GOT3 (cell line): ENCODE measurements at regions not wholly inside any gene's neighbourhood (a gene's known extent, or its start where the extent isn't known, plus 50 kb on each side); places are given as distances from the start of the nearest gene placed in this dataset.

Experiments used
- DNase-seq: peaks from one replicate; lab custom pipeline; 2025; ENCODE audit warnings: mixed read lengths; lab: John Stamatoyannopoulos, UW

DNA sequence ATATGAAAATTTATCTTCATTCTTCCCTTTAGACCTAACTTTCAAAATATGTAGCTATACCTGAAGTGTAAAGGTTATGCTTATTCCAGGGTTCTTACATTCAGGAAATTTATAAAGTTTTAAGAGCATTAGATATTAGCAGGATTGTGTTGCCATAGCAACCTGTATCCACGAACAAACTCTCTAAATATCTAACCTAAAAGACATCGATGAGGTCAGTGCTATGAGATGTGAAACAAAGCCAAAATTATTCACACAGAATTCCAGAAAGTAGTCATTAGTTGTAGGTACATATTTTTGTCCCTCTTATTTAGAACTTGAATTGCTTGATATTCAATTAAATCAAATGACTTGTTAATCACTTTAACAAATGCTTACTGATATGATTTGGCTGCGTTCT, 705.3 kb downstream of the SOCS6 start:
- DNase-seq, result no peak

DNA sequence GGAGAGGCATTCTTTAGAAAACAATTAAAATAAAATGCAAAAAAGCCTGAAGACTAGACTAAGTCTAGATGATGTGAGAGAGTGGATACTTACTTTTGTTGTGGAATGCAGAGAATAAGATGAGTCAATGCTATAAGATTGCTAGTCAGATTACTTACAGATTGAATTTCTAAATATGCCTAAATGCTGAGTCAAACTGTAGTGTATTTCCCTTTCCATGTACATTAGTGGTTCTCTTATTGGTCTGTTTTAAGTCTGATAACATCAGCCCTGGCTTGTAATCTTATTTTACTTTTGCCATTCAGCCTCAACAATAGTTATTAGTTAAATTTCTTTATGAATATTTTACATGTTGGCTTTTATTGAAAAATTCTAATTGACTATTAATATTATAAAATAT, 702.7 kb downstream of the SOCS6 start:
- DNase-seq, result no peak

DNA sequence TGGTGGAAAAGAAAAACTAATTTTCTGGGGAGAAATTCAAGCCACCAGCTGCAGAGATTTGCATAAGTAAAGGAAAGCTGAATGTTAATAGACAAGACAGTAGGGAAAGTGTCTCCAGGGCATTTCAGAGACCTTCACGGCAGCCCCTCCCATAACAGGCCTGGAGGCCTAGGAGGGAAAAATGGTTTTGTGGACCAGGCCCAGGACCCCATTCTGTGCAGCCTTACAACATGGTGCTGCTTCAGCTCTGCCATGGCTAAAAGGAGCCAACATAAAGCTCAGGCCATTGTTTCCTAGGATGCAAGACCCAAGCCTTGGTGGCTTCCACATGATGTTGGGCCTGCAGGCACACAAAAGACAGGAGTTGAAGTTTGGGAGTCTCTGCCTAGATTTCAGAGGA, 697.1 kb downstream of the SOCS6 start:
- no peak for DNase-seq

DNA sequence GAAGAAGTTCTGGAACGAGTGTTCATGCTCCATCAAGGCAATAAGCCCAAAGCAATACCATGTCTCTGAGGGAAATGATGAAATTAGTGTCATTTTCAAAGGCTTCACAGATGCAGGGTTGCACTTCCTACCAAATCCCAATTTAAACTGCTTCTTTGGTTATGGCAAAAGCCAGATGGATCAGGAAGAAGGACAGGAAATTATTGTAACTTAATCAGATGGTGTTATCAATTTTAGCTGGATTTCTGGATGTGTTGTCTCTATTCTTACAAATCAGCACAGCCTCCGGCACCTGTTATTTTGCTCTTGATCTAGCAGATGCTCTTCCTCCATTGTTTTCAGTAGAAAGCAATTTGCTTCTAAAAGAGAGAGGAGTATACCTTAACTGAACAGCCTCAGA, 693.4 kb downstream of the SOCS6 start:
- DNase-seq, result no peak

DNA sequence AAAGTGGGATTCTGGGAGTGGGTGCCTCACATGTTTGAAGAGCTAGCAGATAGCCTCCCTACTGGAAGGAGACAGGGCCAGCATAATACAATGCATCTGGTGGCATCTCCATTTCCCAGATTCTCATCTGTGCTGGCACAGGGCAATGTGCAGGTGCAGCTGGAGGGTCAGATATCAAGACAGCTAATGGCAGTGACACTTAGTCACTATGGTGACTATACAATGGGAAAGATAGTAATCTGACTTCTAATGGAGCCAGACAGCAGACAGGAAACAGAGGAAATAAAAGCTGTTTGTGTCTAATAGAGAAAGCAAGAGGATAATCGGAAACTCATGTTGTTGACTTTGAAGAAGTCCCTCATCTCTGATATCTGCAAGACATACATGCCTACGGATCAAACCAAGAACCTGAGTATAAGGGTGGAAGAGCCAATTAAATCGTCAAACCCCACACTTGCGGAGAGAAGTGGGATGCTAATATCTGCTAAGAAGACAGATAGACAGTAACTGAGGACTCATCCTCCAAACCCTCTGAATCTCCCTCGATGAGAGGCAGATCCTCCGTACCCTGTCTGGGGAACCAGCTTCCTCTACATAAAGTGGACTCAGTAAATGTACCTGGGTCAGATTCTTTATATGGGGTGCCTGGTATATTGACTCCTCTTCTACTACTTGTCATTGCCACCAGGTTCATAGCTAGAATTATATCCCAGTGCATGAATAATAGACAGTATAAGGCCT, 692.7 kb downstream of the SOCS6 start:
- no peak for DNase-seq

DNA sequence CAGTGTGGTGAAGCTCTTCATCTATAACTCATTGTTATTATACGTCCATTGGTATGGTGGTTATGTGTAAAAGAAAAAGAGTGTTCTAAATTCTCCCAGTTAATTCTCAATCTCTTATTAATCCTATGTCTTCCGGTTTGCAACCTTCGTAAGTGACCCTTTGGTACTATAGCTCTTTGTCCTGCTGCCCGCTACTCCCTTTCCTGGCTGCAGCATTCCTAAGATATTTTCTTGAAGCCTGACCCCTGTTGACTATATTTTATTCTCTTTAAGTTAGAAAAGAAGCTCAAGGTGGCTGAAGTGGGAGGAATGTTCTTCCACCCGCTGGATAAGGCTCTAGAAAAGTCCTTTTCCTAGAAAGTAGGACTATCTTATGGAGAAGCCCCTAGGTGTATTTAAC, 684.8 kb downstream of the SOCS6 start:
- no peak for DNase-seq

DNA sequence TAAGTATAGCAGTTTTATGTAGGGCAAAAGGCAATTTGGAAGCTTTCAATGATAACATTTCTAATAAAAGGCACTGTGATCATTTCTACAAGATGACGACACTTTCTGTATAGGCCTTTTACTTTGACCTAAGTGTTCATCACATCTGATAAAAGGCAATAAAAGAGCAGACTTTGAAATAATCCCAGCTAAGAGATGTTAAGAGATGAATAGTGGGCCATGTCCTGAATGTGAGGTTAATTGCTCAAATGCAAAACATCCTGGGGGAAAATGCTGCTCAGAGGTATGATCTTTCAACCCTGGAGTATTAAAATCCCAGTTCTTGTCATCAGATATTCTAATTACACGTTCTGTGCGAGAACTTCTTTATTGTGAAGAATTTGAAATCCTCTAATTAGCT, 677.6 kb downstream of the SOCS6 start:
- DNase-seq, result no peak

DNA sequence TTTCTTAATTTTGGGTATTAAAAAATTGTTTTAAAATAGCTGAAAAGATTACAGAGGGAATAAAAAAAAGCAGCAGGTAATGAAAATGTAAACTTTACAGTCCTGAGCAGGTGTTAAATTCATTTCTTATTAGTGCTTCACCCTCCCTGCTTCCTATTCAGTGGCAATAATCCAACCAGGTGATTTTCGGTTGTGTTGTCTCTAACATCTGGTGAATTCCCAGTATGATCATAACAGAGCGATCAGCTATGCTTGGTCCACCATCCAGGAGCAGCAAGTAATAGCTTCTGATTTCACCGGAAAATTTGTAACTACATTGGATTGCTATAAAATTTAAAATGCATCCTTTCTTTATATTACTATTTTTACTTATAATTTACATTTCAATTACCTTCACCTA, 673.1 kb downstream of the SOCS6 start:
- no peak for DNase-seq

DNA sequence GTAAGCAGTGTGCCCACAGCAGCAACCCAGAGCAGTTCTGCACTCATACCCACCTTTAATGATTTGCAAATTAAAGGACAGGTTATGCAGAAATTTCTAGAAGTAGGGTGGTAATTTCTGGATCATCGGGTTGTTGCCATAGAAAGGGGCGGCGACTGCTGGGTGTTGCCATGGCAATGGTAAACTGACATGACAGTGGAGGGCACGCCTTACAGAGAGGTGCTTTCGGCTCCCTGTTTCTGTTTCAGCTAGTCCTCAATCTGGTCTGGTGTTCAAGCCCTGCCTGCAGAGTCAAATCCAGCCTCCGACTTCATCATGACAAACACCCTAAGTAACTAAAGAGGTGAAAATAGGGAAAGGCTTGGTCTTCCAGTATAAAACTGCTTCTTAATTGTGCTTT, 667.7 kb downstream of the SOCS6 start:
- DNase-seq, result no peak

DNA sequence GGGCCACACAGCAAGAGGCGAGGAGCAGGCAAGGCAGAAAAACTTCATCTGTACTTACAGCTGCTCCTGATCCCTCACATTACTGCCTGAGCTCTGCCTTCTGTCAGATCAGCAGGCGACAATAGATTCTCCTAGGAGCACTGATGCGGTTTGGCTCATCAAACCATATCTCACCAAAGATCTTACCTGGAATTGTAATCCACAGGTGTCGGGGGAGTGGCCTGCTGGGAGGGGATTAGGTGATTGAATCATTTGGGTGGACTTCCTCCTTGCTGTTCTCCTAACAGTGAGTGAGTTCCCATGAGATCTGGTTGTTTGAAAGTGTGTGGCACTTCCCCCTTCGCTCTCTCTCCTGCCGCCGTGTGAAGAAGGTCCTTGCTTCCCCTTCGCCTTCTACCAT, 647.3 kb downstream of the SOCS6 start:
- DNase-seq, result no peak

DNA sequence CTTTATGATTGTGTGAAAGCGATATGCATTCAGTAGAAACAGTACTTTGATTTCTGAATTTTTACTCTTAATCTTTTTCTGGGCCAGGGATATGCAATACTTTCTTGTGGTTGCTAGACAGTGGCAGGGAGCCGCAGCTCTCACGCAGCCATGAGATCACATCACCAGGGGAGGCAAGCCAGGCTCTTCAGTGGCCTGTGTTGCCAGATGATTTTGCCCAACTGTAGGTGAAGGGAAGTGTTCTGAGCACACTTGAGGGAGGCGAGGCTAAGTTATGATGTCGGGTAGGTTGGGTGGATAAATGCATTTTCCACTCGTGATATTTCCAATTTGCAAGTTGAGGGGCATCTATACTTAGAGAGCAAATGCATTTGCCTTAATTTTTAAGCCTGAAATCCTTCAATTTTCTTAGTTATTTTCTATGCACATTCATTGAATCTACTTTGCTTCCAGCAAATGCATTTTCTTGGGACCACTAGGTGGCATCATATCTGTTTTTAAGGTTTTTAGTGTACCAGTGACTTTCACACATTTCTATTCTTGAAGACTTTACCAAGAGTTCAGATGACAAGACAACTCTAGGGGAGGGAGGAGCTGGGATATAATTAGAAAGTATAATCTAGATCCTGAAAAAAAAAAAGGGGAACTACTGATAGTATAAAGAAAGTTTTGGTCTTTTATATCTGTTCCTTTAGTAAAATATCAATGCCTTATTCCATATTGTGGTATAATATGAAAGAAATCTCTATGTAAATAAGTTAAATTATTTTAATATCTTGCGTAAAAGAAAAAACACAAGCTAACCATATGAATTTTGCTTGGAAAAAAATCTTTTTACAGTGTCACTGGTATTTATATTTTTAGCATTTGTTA, 643.3 kb downstream of the SOCS6 start:
- no peak for DNase-seq

DNA sequence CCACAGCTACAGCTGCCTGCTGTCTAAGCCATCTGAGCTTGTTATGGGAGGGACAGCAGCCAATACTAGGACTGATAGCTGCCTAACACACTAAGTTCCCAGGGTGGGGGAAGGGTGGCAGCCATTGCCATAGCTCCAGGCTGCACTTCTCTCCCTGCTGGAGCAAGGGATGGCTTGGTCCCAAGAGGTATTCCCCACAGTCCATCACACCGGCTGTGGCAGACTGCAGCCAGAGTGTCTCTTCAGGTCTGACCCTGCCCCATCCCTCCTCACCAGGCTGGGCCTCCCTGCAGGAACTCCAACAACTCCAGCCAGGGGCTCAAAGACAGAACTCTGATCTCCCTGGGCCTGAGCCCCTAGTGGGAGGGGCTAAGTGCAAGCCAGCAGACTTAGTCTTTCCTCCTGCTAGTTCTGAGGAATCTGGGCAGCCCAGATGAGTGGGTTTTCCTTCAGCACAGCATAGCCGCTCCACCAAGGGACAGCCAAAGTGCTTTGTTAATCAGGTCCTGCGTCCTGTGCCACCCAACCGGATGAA, 632.1 kb downstream of the SOCS6 start:
- no peak for DNase-seq

DNA sequence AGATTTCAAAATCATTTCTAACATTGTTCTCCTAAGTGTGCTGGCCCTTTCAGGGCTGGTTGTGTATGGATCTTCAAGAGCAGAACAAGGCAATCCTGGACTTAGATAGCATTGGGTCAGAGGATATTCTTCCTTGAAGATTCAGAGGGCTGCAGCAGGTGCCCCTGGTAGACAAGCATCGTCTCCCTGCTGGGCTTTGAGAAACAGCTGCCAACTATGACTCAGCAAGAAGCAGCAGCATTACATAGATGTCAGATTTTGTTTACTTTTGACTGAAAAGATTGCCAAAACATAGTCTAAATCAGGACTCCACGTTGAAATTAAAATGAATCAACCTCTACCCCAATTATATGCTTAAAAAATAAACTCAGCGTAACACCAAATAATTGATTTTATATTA, 618.8 kb downstream of the SOCS6 start:
- DNase-seq, result no peak

DNA sequence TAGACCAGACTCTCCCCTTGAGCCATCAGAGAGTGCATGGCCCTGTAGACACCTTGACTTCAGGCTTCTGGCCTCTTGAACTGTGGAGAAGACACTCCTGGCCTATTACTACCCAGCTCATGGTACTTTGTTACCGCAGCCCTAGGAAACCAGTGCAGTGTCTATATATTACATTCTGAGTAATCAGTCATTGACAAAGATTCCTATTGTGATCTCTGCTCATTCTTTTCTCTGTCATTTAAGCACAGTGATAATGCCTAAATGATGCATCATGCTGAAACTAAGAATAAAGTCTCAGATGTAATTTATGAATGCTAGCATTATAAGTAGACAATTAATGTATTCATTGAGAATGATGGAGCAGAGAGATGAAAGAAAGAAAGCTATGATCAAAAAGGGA, 603.5 kb downstream of the SOCS6 start:
- DNase-seq, result no peak

DNA sequence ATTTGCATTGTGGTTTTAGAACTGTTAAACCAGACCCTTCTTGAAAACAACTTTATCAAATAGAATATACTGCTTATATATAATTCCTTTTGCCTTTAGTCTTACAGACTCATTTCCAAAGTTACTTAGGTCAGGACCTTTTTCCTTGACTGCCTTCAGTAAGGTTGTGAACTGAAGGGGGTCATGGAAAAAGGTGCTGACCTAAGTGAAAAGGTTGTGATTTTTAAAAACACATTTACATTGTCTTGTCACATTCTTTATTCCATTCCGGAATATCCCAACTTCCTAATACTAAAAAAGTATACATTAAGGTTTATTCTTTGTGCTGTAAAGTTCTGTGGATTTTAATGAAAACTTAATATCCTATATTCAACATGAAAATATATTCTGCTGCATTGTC, 581.4 kb downstream of the SOCS6 start:
- no peak for DNase-seq

DNA sequence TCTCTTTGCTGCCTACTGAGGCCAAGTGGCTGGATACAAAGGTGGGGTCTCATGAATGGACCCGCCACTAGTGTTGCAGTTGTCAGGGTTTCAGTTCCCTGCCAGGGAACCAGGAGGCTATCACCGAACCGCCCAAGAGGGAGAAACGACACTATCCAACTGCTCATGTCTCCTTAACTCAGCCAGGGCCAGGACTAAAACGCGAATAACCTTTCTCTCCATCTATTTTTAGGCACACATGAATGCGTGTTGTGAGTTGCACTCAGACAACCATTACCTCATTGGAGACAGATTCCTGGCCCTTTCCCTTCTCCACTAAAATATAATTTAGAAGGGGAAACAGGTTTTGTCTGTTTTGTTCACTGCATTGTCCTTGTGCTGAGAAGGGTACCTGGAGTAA, 559.5 kb downstream of the SOCS6 start:
- DNase-seq, result no peak

DNA sequence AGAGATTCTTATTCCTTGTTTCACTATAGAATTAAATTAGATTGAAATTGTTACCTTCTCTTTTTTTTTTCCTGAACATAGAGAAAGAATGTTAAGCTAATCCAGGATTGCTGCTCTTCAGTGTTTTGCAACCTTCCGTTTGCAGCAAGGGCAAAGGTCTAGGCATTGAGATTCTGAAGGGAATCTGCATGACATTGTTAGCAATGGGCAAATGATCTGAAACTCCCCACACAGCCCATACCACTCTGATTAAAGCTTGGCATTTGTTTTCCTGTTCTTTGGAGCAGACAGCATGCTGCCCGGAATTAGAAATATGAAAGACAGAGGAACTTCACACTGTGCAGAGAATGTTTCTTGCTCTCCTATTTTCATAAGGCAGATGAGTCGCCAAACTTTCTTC, 551.8 kb downstream of the SOCS6 start:
- DNase-seq, result no peak

DNA sequence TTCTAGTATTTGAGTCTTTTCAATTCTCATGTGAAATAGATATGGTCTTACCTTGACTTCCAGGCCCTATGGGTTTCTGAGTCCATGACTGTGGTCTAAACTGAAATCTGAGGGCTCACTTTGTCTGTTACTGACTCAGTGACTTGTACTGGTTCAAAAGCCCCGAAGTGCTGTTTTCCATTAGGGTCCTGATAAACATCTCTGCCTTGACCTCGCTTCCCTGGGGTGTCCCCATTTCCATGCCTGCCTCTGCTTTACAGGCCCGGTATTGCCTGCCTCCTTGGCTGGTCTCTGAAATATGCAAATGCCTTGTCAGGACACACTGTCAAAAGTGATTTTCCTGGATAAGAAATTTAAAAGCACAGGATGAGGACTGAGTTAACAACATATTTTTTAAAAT, 538.8 kb downstream of the SOCS6 start:
- no peak for DNase-seq

DNA sequence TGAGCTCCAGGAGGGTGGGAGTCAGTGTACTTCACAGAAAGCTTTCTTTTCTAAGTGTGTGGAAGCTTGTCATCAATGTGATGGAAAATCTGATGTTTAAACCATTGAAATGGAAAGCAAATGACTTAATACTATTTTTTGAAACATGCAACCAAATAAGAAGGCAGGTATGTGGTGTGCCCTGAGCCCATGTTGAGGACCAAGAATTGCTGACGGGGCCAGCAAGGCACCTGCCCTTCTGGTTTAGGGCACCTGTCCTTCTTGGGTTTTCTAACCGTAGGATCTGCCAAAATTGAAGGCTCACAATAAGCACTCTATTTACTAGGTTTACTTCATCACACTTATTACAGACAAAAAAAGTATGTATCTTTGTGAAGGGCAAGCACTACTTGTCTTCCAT, 537.7 kb downstream of the SOCS6 start:
- no peak for DNase-seq

DNA sequence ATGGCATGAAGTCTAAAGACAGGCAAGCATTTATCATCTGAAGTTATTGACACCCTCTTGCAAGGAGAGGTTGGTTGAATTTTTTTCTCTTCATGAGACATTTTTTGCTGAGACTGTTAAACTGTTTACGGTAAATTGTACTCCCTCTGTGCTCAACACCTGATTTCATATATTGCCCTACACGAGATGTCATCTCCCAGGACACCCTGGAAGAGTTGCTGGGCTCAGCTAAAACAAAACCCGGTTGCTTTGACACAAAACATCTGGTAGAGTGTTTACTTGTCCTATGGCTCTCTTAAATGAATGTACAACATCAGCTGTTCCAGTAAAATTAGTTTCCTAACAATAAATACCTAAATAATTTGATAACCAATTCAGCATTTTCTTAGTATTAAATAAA, 533.8 kb downstream of the SOCS6 start:
- DNase-seq, result no peak

DNA sequence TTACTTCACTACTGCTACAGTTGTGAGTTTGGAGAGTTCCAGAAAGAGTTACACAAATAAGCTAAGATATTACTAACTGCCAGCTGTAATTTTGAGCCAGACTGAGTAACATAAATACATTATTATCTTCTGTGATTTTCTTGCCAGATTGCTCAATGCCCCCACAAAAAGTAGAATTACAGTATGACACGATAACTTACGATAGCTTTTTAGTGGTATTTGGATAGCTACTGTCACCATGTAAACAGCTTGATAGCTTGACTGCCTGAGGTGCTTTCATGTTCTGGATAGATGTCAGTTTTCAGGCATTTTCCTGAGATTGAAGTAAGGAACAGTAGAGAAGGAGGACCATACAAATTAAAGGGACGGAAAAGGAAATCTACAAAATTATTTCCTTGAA, 533.3 kb downstream of the SOCS6 start:
- DNase-seq, result no peak

DNA sequence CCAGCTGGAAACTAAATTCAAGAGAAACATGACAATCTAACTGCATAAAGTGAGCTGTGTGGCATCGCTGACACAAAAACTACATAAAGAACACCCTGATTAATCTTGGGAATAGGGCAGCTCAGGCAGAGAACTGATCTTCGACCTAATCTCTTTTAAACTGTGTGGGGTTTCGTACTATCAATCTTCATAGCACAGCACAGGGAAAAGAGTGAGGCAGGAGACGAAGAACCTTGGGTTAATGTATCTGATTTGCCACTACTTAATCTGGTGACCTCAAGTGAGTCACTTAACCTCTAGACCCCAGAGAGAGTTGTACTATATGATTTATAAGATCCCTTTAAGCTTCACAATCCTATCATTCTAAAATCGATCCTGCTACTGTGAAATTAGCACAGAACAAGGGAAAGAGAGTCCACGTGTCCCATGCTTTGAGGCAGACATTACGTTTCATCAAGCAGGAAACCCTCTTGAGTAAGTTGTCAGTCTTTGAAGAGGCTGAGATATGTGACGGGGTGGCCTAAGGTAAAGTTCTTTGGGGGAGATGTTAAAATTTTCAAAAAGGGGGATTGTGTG, 519.7 kb downstream of the SOCS6 start:
- DNase-seq, result no peak

DNA sequence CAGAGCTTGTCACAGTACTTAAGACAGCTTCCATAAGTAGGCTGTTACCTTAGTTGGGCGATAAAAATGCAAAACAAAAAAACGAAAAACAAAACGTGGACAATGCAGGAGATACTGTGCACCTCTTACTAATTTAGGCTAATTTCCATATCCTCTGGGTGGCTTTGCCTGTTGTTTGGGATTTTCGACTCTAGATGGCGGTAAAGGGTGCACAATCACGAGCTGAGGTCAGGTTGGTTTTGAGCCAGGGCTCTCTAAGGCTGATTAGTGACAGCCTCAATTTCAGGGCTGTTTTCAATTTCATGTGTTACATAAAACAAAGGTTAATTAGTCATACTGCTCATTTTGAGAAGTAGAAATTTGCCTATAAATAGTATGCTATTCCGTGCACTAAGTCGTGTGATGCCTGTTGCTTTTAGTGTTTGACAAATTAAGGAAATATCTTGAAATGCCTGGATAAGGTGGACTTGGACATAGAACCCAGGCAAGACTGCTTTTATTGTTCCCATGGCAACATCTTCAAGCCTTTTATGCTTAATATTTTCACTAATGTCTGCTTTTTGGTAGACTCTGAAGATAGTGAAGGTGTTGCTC, 493.1 kb downstream of the SOCS6 start:
- no peak for DNase-seq
